MCF 10A (cell line): ENCODE measurements at regions not wholly inside any gene's neighbourhood (a gene's known extent, or its start where the extent isn't known, plus 50 kb on each side); places are given as distances from the start of the nearest gene placed in this dataset.
A peak's percentile ranks its signal among the peaks of the same experiment; 100 is the strongest.

Source experiments
- BruUV-seq: library from RNA; stranded (reverse); fragments of 400-500 nt; replicated peaks from 2 replicates; lab custom pipeline; 2021; lab: Mats Ljungman, UMichigan
- CTCF ChIA-PET: fragments of 300-600 bp; sonication (Branson Sonifier 250); formaldehyde crosslinking; extraction: SDS; loops from one replicate; lab custom pipeline; 2021; ENCODE audit warnings: antibody characterized with exemption, inconsistent platforms; lab: Yijun Ruan, JAX
- POLR2A ChIA-PET: fragments of 300-600, 350-650 bp; sonication (Branson Sonifier 250); formaldehyde crosslinking; extraction: SDS; loops from one replicate; lab custom pipeline; 2020; ENCODE audit warnings: antibody characterized with exemption, inconsistent platforms; lab: Yijun Ruan, JAX
- DNase-seq: peaks from one replicate; pipeline ENCODE4 v3.0.0-alpha.2; 2018; ENCODE audit not compliant: unreplicated experiment
- H3K27ac Mint-ChIP-seq: one replicate; pipeline ENCODE4 v1.8.0; 2022; ENCODE audit warnings: mild to moderate bottlenecking, low read depth, mixed read lengths; ENCODE audit not compliant: unreplicated experiment
- H3K27me3 Mint-ChIP-seq: one replicate; pipeline ENCODE4 v1.8.0; 2022; ENCODE audit warnings: mixed read lengths; ENCODE audit not compliant: insufficient read depth, unreplicated experiment
- H3K36me3 Mint-ChIP-seq: one replicate; pipeline ENCODE4 v1.8.0; 2022; ENCODE audit warnings: mild to moderate bottlenecking, moderate library complexity, mixed read lengths; ENCODE audit not compliant: insufficient read depth, unreplicated experiment
- H3K4me1 Mint-ChIP-seq: one replicate; pipeline ENCODE4 v1.8.0; 2022; ENCODE audit warnings: mixed read lengths; ENCODE audit not compliant: insufficient read depth, unreplicated experiment
- H3K4me3 Mint-ChIP-seq: one replicate; pipeline ENCODE4 v1.8.0; 2022; ENCODE audit warnings: mild to moderate bottlenecking, moderate library complexity, mixed read lengths; ENCODE audit not compliant: unreplicated experiment
- H3K9me3 Mint-ChIP-seq: one replicate; pipeline ENCODE4 v1.8.0; 2022; ENCODE audit warnings: mixed read lengths; ENCODE audit not compliant: unreplicated experiment
- intact Hi-C: fragments of 100-400 bp; cut with micrococcal nuclease; formaldehyde crosslinking; loops from 2 replicates; pipeline ENCODE4 v1.14.1; 2022
- TF ChIP-seq, protein P1 (sequence below): fragments of 200-600 bp; IDR thresholded peaks from one replicate; pipeline ENCODE4 v1.8.0; 2022; ENCODE audit warnings: antibody characterized with exemption, mild to moderate bottlenecking; ENCODE audit not compliant: unreplicated experiment

DNA sequence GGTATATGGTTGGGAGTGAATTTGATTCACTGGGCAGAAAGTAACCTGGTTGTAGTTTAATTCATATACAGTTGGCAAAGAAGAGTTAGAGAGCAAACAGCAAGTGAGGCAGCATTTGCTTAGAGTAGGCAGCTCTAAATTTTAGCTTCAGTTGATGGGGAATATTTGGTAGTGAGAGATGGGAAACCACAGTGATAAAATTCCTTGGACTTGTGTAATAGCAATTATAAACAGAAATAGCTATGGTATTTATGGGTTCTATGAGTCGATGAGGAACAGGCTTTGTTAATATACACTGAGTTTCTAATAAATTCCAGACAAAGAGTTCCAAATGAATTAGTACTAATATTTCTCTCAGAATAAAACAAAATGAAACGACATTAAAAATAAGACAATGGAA is 894.0 kb downstream of the ROBO2 start:
- no peak for DNase-seq
- BruUV-seq: no TSS peak
- Mint-ChIP-seq H3K27me3 (no peaks in the 10 kb centered on the region), H3K9me3 (no peaks in the 10 kb centered on the region), H3K27ac (no peak overlapping the region), H3K4me1 (peaks cover 11% of the 10 kb centered on the region), H3K36me3 (no peaks in the 10 kb centered on the region), H3K4me3 (no peak overlapping the region)
- intact Hi-C loops: no loop called here
- CTCF ChIA-PET: no interaction called here
- TF ChIP-seq, protein P1, sequence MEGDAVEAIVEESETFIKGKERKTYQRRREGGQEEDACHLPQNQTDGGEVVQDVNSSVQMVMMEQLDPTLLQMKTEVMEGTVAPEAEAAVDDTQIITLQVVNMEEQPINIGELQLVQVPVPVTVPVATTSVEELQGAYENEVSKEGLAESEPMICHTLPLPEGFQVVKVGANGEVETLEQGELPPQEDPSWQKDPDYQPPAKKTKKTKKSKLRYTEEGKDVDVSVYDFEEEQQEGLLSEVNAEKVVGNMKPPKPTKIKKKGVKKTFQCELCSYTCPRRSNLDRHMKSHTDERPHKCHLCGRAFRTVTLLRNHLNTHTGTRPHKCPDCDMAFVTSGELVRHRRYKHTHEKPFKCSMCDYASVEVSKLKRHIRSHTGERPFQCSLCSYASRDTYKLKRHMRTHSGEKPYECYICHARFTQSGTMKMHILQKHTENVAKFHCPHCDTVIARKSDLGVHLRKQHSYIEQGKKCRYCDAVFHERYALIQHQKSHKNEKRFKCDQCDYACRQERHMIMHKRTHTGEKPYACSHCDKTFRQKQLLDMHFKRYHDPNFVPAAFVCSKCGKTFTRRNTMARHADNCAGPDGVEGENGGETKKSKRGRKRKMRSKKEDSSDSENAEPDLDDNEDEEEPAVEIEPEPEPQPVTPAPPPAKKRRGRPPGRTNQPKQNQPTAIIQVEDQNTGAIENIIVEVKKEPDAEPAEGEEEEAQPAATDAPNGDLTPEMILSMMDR: no peak
- POLR2A ChIA-PET: no interaction called here

GRCh38 chr3:77935418-77935817 is 895.5 kb downstream of the ROBO2 start:
- ChIA-PET CTCF (interaction anchor here (0.7 kb wide), 1 partner anchor 9 kb away, joined by 3 read pairs; no protein-coding TSS in a partner anchor), POLR2A (no interaction called here)
- no peak overlapping the region for H3K27ac Mint-ChIP-seq
- no peak overlapping the region for H3K4me3 Mint-ChIP-seq
- peak; percentile 17 for DNase-seq
- no peaks in the 10 kb centered on the region for H3K9me3 Mint-ChIP-seq
- intact Hi-C loops: no loop called here
- no peaks in the 10 kb centered on the region for H3K27me3 Mint-ChIP-seq
- H3K36me3 Mint-ChIP-seq: no peaks in the 10 kb centered on the region
- TF ChIP-seq, protein P1: no peak
- BruUV-seq: no TSS peak
- H3K4me1 Mint-ChIP-seq: peaks cover 11% of the 10 kb centered on the region

- no peak for DNase-seq
- Mint-ChIP-seq H3K36me3 (no peaks in the 10 kb centered on the region), H3K4me1 (peaks cover 10% of the 10 kb centered on the region), H3K9me3 (no peaks in the 10 kb centered on the region), H3K27me3 (no peaks in the 10 kb centered on the region), H3K27ac (no peak overlapping the region), H3K4me3 (no peak overlapping the region)
- POLR2A ChIA-PET: no interaction called here
- TF ChIP-seq, protein P1: no peak
- no TSS peak for BruUV-seq
- CTCF ChIA-PET: no interaction called here
- intact Hi-C loops: no loop called here
Measured at GRCh38 chr3:77939726-77940125, 899.8 kb downstream of the ROBO2 start.

- POLR2A ChIA-PET: no interaction called here
- intact Hi-C loops: no loop called here
- no TSS peak for BruUV-seq
- CTCF ChIA-PET: no interaction called here
- no peak overlapping the region for H3K4me3 Mint-ChIP-seq
- no peak overlapping the region for H3K27ac Mint-ChIP-seq
- H3K4me1 Mint-ChIP-seq: no peaks in the 10 kb centered on the region
- H3K27me3 Mint-ChIP-seq: no peaks in the 10 kb centered on the region
- H3K36me3 Mint-ChIP-seq: no peaks in the 10 kb centered on the region
- TF ChIP-seq, protein P1: no peak
- no peaks in the 10 kb centered on the region for H3K9me3 Mint-ChIP-seq
- no peak for DNase-seq
Measured at GRCh38 chr3:77943598-77943997, 903.7 kb downstream of the ROBO2 start.
